ENCODE measurements at regions not wholly inside any gene's neighbourhood (a gene's known extent, or its start where the extent isn't known, plus 50 kb on each side); places are given as distances from the start of the nearest gene placed in this dataset.

- no peak for TF ChIP-seq CTCF (IDR thresholded peaks at IDR 0.05; ENCODE audit: low read length)
- no peak for TF ChIP-seq EZH2phosphoT487 (IDR thresholded peaks at IDR 0.05; ENCODE audit: low read length)
Measured at GRCh38 chr10:28967031-28967430, 289.7 kb downstream of the BAMBI start.
